OCI-LY3 (cell line): ENCODE measurements at regions not wholly inside any gene's neighbourhood (a gene's known extent, or its start where the extent isn't known, plus 50 kb on each side); places are given as distances from the start of the nearest gene placed in this dataset.

ENCODE experiments used
- CTCF ChIP-seq: fragments of 200-600, 300-600 bp; sonication (generic); IDR thresholded peaks from 2 replicates; pipeline ENCODE4 v1.5.1; 2014; ENCODE audit warnings: antibody characterized with exemption, low read length, low read depth
- EZH2phosphoT487 ChIP-seq: fragments of 200-600 bp; shearing (Covaris generic); IDR thresholded peaks from 2 replicates; pipeline ENCODE4 v1.6.1; 2018; ENCODE audit warnings: antibody characterized with exemption, mixed run types, low read depth

GRCh38 chr9:118761016-118761790, 608.0 kb downstream of the BRINP1 start:
- TF ChIP-seq CTCF = no peak
- TF ChIP-seq EZH2phosphoT487 = no peak
